ENCODE measurements at regions not wholly inside any gene's neighbourhood (a gene's known extent, or its start where the extent isn't known, plus 50 kb on each side); places are given as distances from the start of the nearest gene placed in this dataset.

DNA sequence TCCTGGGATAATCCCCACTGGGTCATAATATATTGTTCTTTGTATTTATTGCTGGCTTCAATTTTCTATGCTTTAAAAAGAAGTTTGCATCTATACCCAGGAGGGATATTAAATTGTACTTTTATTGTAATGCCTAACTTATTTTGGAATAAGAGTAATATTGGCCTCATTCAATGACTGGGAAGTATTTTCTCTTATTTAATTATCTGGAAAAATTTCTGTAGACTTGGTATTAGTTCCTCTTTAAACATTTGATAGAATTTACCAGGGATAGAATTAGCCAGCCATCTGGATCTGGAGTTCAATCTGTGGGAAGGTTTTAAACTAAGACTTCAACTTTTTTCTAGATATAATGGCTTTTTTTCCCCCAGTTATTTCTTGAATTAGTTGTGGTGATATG, 115.2 kb upstream of the ZNF32 start:
- H3K4me3 ChIP-seq (replicated peaks in 1 of 2; ENCODE audit: low read depth in 2 of 2, low read length in 2 of 2) = no peak overlapping the region
- TF ChIP-seq, protein P1, sequence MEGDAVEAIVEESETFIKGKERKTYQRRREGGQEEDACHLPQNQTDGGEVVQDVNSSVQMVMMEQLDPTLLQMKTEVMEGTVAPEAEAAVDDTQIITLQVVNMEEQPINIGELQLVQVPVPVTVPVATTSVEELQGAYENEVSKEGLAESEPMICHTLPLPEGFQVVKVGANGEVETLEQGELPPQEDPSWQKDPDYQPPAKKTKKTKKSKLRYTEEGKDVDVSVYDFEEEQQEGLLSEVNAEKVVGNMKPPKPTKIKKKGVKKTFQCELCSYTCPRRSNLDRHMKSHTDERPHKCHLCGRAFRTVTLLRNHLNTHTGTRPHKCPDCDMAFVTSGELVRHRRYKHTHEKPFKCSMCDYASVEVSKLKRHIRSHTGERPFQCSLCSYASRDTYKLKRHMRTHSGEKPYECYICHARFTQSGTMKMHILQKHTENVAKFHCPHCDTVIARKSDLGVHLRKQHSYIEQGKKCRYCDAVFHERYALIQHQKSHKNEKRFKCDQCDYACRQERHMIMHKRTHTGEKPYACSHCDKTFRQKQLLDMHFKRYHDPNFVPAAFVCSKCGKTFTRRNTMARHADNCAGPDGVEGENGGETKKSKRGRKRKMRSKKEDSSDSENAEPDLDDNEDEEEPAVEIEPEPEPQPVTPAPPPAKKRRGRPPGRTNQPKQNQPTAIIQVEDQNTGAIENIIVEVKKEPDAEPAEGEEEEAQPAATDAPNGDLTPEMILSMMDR (IDR thresholded peaks at IDR 0.05; ENCODE audit: low read depth, low read length) = no peak
- no peak for DNase-seq (ENCODE audit: low read depth in 2 of 2)

DNA sequence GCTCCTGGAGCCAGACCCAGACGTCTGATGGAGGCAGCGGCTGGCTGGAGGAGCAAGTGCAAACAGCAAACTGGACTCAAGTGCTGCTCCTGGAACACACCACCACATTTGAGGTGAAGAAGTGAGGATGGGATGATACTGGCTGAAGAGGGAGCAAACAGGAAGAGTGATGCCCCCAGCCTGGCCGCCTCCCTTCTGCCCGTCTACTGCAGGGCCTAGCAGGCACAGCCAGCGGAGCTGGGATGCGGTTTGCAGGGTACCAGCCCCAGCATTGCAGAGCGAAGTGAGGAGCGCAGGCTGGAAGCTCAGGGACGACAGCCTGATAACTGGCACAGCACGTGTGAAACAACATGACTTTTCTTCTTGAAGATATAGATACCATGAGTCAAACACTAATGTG, 111.8 kb upstream of the ZNF32 start:
- TF ChIP-seq, protein P1 (IDR thresholded peaks at IDR 0.05; ENCODE audit: low read depth, low read length) = no peak
- no peak for DNase-seq (ENCODE audit: low read depth in 2 of 2)
- H3K4me3 ChIP-seq (replicated peaks in 1 of 2; ENCODE audit: low read depth in 2 of 2, low read length in 2 of 2) = no peak overlapping the region

DNA sequence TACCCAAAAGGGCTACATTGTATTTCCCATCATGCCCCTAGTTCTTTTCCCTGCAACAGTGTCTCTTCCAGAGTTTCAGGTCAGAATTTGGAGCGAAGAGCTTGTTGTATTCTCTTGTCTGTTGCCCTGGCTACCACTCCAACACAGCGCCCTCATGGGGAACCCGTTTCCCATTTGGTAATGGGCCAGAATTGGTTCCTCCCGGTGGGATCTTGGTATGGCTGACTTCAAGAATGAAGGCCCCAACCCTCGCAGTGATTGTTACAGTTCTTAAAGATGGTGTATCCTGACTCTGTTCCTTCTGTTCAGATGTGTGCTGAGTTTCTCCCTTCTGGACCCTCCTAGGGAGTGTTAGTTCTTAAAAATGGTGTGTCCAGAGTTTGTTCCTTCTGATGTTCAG, 110.5 kb upstream of the ZNF32 start:
- no peak overlapping the region for H3K4me3 ChIP-seq (replicated peaks in 1 of 2; ENCODE audit: low read depth in 2 of 2, low read length in 2 of 2)
- TF ChIP-seq, protein P1 (IDR thresholded peaks at IDR 0.05; ENCODE audit: low read depth, low read length) = no peak
- DNase-seq (ENCODE audit: low read depth in 2 of 2) = no peak

DNA sequence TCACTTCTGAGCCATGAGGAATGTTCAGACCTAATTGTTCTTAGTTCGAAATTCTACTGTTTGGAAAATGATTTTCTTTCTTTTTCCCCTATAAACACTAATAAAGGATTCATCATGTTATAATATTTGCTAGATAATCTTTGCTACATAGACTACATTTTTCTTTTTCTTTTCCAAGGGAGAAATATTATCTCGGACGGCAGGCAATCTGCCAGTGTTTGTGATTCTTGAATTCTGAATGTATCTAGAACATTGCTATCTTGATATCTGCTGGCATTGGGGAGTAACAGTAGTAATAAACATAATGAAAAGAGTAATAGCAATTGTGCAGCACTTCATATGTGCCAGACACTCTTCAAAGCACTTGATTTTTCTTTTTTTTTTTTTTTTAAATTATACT, 107.7 kb upstream of the ZNF32 start:
- H3K4me3 ChIP-seq (replicated peaks in 1 of 2; ENCODE audit: low read depth in 2 of 2, low read length in 2 of 2) = no peak overlapping the region
- DNase-seq (ENCODE audit: low read depth in 2 of 2) = peak in 1 of 2 donors; percentile 13
- TF ChIP-seq, protein P1 (IDR thresholded peaks at IDR 0.05; ENCODE audit: low read depth, low read length) = no peak

DNA sequence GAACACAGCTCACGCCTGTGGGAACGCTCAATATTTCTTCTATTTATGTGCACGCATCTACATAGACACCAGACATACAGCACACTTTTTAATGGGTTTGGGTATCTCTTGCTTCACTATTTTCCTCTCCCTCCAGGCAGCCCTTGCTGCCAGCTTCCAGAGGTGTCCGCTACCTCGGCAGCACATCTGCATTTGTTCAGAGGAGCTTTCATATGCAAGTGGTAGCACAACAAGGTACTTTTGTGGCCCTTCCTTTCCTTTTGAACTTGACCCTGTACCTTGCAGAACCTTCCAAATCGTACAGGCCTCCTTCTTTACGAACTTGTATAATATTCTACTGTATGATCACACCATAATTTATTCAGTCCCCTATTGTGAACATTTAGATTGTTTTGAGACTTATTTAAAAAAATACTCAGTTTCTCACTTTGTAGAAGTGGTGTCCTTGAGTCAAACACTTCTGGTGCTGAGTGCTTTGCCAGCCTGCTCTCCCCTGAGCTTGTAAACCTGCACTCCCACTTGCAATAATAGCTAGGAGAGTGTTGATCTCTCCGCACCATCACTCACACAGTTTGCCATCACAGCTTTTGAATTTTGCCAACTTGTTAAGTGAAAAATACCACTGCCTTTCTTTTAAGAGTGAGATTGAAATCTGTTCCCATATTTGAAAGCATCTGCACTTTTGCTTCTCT, 106.0 kb upstream of the ZNF32 start:
- TF ChIP-seq, protein P1 (IDR thresholded peaks at IDR 0.05; ENCODE audit: low read depth, low read length) = no peak
- DNase-seq (ENCODE audit: low read depth in 2 of 2) = no peak
- no peak overlapping the region for H3K4me3 ChIP-seq (replicated peaks in 1 of 2; ENCODE audit: low read depth in 2 of 2, low read length in 2 of 2)

DNA sequence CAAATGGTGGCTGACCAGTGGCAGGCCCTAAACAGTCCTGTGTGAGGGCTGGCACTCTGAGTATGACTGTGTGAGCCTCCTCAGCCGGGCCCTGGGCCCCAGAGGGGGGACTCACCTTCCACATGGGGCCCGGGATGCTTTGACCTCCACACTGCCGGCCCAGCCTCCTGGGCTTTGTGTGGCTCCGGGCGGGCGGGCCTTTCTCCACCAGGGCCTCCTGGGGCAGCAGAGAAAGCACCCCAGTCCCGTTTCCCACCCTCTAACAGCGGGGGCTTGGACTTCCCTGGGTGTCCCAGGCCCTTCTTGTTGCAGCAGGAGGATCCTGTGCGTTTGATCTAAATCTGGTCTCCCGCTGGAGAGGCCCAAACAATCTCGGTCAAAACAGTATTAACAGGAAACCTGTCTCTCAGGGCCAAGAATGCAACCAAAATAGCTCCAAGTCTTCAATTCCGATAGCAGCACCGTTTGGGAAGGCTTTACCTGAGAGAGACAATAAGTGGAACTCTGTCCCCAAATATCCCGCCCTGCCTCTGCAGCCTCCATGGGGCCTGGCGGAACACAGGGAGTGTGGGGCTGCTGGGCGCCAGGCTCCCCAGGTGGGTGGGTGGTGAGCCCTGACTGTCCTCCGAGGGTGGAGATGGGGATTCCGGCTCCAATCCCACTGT, 104.8 kb upstream of the ZNF32 start:
- no peak overlapping the region for H3K4me3 ChIP-seq (replicated peaks in 1 of 2; ENCODE audit: low read depth in 2 of 2, low read length in 2 of 2)
- TF ChIP-seq, protein P1 (IDR thresholded peaks at IDR 0.05; ENCODE audit: low read depth, low read length) = no peak
- DNase-seq (ENCODE audit: low read depth in 2 of 2) = no peak

Measured in cardiac fibroblast (primary cell).